ENCODE measurements at regions not wholly inside any gene's neighbourhood (a gene's known extent, or its start where the extent isn't known, plus 50 kb on each side); places are given as distances from the start of the nearest gene placed in this dataset.

DNA sequence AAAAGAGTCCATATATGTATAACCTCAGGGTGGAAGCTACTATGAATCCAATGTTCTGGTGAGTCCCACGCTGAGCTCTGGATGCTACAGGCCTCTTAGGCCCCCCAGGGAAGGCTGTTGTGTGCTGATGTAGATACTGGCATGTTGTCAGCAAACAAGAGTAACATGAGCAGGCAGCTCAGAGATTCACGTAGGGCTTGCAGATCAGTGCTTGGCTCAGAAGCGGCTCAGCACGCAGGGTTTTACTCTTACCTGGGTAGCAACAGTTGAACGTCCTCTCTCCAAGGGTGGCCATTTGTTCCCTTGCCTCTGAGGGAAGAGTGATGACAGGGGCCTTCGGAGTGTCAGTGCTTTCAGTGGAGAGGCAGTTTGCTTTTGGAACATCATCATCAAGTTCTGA, 93.4 kb downstream of the ZFP64 start:
- TF ChIP-seq, protein P1, sequence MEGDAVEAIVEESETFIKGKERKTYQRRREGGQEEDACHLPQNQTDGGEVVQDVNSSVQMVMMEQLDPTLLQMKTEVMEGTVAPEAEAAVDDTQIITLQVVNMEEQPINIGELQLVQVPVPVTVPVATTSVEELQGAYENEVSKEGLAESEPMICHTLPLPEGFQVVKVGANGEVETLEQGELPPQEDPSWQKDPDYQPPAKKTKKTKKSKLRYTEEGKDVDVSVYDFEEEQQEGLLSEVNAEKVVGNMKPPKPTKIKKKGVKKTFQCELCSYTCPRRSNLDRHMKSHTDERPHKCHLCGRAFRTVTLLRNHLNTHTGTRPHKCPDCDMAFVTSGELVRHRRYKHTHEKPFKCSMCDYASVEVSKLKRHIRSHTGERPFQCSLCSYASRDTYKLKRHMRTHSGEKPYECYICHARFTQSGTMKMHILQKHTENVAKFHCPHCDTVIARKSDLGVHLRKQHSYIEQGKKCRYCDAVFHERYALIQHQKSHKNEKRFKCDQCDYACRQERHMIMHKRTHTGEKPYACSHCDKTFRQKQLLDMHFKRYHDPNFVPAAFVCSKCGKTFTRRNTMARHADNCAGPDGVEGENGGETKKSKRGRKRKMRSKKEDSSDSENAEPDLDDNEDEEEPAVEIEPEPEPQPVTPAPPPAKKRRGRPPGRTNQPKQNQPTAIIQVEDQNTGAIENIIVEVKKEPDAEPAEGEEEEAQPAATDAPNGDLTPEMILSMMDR (optimal IDR thresholded peaks at IDR 0.05 in 1 of 3, IDR thresholded peaks at IDR 0.05 in 1 of 3, conservative IDR thresholded peaks at IDR 0.05 in 1 of 3; ENCODE audit: extremely low read depth in 1 of 3, insufficient read depth in 2 of 3, low read length in 3 of 3): no peak
- no peak for TF ChIP-seq EZH2 (IDR thresholded peaks at IDR 0.05; ENCODE audit: low read length)
